HG03575 (cell line): ENCODE measurements at regions not wholly inside any gene's neighbourhood (a gene's known extent, or its start where the extent isn't known, plus 50 kb on each side); places are given as distances from the start of the nearest gene placed in this dataset.
"Not testable (repeated sequence)": the region's sequence is repeated elsewhere in the genome, so short reads cannot be mapped to it uniquely, and the experiment has no call there.

Experiments used
- ATAC-seq: cut with Tn5 transposase; IDR thresholded peaks from one replicate; pipeline ENCODE4 v1.9.1; 2021; ENCODE audit not compliant: unreplicated experiment, insufficient number of reproducible peaks, low FRiP score; ENCODE audit errors: extremely low read depth

DNA sequence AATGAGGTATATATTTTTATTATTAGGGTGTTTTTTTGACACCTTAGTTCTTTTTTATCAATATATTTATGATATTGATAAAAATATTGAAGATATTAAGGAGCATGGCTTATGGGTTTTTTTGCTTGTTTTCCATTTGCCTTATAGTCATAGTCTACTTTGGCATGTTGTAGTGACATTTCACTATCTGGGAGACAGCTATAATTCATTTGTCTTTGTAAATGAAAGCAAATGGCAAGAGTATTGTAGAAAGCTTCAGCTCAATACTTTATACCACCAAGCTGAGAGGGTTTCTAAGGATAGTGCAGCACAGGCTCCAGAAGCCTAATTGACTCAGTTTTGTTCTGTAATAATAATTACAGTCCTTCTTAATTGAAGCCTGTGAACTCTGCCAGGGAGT, 1182.3 kb downstream of the EFNA5 start:
- no peak for ATAC-seq

DNA sequence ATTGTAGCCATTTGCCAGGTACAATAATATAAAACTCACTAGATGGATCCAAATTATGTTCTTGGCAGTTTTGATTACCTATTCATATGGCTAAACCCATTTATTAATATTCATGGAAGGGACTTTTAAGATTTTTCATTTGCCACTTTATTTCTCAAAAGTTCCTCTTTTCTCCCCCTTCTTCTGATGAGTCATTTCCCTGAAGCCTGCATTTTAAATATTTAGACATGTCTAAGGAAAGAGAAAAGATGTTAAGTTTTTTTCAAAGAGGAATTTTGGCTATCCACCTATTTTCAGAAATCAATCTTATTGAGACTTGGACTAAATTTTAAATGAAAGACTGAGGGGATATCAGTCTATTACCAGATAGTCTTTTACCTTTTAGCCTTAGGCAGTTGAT, 1189.4 kb downstream of the EFNA5 start:
- ATAC-seq: no peak

DNA sequence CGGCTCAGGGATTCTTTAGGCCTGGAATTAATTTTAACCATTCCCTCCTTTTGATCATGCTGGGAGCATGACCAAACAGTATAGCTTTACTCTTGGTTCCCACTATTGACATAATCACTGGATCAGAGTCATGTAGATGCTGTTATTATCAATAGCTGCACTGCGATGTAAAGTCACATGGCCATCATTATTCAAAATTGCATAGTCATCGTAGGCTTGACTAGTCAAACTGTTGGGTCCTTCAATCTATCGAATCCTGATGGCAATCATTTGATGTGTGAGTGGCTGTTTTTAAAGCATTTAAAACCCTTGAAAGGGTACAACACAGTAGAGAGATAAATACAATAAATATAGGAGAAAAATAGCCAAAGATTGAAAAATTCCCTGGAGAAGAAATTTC, 1194.1 kb downstream of the EFNA5 start:
- no peak for ATAC-seq

DNA sequence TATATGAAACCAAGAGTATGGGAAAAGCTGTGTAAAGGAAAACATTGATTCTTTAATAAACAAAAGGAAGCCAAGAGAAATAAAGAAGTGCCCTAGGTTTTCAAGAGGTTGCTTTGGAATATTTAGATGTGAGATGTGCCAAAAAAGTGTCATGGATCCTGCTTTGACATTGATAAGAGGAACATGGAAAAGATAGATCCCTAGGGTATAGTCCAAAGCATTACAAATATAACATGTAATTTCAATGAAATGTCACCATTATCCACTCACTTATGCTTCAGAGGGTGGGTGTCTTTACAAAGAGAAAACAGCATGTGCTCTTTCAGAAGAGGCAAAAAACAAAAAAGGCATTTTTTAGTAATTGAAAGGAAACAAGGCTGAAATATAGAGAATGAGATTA, 1196.7 kb downstream of the EFNA5 start:
- ATAC-seq: no peak

DNA sequence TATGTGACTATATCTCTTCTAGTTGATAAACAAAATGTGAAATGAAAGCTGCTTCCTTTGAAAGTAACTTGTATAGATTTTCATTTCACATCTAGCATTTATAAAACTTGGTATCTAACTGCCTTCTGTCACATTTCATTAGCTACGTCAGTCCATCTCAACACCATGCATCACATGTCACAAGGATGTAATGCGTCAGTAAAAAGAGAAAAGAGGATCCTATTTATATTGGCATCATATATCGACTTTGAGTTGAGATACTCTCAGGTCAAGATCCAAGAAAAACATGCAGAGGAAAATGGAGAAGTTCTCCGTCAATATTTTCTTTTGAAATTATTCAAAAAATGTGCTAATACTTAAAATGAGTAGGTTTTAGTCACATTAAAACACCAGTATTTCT, 1211.2 kb downstream of the EFNA5 start:
- no peak for ATAC-seq

DNA sequence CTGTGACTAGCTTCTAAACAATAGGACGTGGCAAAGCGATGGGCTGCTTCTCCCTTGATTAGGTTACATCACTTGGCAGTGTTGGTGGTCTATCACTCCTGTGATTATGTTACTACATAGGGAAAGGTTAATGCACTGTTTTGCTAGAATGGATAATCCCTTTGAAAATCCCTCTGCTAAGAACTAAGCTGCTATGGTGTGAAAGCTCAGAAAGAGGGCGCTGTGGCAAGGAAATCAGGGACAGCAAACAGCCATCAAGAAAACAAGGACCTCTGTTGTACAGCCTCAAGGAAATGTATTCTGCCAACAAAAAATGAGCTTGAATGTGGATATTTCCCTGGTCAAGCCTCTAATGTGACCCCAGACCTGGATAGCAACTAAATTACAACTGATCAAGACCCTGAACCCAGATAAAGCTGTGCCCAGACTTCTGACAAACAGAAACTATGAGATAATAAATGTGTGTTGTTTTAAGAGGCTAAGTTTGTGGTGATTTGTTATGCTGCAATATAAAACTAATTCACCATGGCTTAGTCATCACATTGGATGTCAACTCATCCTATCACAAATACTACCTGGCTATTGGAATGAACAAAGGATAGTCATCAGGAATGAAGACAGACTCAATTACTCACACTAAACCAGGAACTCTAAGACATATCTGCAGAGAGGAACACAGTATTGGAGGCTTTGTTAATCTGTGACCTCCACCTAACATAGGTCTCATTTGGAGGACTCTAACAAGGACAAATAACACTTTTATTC, 1215.9 kb downstream of the EFNA5 start:
- no peak for ATAC-seq

DNA sequence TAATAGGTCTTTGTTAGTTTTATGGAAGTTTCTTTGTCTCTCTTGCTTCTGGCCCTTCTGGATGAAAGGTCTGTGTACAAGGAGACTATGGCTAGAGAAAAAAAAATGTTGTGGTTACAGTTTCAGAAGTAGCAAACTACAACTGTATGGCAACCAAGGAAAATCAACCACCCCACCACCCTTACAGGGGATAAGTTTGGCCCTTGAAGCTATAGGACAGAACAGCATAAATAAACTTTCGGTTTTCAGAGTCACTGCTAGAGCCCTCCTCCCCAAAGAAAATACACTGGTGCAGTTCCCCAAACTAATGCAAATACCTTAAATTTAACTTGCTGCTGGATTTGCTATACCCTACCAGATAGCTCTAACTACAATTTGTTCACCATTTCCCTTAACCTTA, 1216.7 kb downstream of the EFNA5 start:
- no peak for ATAC-seq

DNA sequence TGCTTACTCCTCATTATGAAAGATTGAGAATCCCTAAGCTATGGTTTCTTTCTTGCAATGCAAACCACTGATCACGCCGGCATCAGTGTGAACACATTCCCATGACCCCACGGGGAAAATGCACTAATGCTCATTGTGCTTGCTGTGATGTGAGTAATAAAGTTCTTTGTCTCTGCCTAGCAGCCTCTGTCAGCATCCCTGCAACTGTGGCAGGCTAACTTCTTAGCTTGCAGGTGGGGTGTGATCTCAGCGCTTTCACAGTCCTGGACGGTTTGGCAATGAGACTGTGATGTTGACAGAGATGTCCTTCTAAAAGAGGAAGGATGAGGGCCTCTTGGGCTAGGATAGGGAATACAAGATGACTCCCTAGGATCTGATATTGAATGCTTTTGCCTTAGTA, 1218.7 kb downstream of the EFNA5 start:
- no peak for ATAC-seq

DNA sequence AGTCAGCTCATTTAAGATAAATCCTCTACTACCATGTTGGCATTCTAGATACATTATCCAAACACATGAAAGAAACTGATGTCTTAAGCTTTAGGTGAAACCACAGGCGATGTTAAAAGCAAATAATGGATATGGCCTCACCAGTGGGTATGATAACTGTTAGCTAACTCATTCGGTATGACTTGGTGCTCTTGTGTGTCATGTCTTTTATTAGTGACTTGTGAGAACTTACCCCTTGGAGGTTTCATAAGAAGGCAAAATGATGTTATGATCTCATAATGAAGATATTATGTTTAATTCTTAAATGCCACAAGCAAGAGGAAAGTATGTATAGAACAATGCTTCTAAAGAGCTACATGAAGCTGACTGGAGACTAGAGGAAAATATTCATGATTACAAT, 1227.0 kb downstream of the EFNA5 start:
- ATAC-seq: no peak

DNA sequence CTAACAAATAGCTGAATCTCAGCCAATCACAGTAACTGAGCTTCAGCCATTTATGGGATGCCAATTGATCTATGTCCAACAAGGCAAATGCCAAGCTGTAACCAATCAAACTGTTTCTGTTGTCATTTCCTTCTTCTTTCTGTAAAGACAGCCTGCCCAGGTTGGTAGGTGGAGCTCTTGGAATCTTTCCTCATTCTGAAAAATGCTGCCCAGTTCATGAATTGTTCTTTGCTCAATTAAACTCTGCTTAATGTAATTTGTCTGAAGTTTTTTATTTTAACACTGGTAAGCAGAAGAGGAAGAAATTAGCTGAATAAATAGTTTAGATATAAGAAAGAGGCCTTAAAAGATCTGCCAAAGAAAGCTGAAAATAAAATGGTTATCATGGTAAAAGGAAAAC, 1235.6 kb downstream of the EFNA5 start:
- ATAC-seq: no peak

DNA sequence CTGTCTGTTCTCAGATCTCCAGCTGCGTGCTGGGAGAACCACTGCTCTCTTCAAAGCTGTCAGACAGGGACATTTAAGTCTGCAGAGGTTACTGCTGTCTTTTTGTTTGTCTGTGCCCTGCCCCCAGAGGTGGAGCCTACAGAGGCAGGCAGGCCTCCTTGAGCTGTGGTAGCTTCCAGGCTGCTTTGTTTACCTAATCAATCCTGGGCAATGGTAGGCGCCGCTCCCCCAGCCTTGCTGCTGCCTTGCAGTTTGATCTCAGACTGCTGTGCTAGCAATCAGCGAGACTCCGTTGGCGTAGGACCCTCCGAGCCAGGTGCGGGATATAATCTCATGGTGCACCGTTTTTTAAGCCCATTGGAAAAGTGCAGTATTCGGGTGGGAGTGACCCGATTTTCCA, 1240.0 kb downstream of the EFNA5 start:
- not testable (repeated sequence) for ATAC-seq

DNA sequence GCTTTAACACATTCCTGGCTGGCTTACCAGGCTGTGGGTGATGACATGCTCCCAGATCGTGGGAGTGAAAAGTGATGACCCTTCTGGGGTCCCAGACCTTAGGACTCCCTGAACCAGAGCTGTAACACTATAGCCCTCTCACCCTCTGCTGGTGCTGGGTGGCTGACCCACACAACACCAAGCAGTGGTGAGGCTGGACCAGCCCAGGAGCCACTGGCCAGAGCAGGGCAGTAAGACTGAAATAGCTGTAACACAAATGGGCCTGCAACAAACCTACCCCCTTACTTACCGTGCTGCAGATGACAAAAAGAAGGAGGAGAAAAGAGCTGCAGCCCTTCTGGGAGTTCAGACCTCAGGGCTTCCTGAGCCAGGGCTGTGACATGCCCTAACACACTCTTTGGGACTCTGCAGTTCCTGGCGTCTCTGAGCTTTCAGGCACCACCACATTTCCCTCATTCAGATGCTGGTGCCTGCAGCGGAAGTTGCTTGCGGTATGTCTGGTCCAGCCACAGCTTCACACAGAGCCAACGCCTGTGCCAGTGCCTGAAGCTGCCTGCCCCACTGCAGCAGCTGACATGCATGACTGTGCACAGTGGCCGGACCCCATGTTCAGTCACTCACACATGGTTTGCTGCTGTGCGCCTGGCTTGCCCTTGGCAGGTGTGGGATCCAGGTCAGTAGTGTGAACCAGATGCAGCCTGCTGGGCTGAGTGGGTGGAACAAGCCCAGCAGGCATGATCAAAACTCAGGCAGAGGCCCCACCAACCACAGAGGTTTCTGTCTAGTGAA, 1247.4 kb downstream of the EFNA5 start:
- ATAC-seq: no peak

DNA sequence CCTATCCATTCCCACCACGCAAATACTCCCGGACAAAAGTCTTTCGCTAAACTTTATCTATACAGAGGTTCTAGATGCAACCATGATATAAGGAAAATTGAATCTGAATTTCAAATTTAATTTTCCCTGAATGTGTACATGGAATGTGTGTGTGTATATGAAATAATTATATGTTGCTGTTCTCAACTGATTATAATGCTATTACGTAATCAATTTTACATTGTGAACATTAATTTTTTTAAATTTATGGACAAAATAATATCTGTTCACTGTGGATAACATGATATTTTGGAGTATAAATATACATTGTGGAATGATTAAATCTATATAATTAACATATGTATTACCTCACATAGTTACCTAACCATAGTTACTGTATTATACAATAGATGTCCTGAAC, 1250.6 kb downstream of the EFNA5 start:
- no peak for ATAC-seq

DNA sequence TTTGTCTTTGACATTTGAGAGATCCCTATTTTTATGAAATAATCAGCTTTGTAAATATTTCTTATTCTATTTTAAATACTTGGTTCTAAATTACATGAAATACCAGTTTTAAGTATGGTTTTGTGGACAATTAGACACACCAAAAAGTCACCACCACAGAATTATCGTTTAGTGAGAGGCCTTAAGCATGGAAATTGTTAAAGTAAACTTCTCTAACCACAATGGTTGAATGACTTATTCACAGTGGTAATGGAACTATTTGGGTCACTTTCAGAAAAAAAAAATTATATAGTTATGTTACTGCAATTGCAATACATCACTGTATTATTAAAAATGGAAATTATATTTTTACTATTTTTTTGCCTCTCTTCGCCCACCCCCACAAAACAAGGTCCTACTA, 1252.5 kb downstream of the EFNA5 start:
- ATAC-seq: no peak

DNA sequence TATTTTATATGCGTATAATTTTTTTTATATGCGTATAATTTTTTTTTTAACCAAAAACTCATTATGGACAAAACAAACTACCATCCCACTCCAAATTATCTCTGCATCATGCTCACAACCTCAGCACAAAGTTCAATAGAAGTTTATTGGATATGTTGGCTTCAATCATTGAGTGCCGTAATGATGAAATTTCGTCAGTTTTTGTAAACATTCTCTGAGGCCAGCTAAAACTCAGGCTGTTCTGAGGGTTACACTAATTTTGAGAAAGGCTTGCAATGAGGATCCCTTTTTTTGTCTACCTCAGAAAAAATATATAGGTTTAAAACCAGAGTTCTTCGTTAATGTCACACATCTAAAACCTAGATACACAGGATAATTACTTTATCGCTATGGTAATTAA, 1253.2 kb downstream of the EFNA5 start:
- no peak for ATAC-seq

DNA sequence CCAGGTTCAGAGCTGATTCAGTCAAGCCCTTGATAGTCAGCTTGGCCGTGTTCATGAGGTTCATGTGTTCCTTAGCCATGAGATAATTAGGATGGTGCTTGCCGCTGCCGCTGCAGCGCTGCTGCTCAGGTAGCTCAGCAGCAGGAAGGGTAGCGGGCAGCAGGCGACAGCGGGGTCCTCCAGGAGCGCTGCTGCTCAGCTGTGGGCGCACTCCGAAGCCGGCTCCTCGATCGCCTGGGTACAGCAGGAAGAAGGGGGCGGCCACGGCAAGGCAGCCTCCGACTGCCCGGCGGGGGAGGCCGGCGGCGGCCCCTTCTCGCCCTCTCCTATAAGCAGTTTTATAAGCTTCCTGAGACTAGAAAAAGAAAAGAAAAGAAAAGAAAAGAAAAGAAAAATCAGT, 1253.6 kb downstream of the EFNA5 start:
- ATAC-seq: no peak

DNA sequence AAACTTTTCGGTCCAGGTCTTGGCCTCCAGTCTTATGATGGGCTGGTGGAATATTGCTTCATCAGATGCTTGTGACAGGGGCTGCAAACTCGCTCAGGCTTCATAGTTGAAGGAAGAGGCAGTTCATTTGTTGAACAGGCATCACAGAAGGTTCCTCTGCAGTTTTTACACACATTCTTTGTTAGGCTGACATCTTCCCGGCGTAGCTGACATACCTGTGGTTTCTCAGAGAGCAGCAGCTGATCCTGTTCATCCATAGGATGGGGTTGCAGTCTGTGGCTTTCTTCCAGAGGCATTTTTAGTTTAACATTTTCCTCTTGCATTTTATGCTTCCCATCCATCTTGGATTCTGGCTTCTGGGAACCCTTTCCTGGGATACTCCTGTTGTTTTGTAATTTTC, 1255.2 kb downstream of the EFNA5 start:
- ATAC-seq: no peak

DNA sequence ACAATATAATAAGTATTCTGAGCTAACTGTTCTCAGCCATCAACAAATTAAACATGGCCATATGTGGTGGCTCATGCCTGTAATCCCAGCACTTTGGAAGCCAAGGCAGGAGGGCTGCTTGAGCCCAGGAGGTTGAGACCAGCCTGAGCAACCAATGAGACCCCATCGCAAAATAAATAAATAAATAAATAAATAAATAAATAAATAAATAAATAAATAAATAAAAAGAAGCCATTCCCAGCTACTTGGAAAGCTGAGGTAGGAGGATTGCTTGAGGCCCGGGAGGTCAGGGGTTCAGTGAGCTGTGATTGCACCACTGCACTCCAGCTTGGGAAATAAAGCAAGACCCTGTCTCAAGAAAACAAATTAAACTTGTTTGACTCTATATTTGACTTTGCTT, 1256.4 kb downstream of the EFNA5 start:
- no peak for ATAC-seq

DNA sequence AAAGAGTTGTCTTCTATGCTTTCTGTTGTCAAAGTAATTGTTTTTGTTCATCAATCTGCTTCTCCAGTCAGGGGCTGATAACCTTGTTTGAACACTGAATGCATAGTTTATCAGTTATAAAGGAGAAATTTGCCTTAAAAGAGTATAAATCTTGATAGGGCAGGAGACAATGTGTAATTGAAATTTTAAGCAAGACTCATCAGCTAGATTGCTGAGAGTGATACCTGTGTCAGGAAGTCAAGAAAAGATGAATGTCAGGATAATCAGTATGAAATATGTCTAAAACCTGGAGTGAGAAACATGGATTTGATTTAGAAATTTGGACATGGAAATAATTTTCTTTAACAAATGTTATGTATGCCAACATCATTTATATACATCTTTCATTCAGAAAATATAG, 1258.1 kb downstream of the EFNA5 start:
- no peak for ATAC-seq

DNA sequence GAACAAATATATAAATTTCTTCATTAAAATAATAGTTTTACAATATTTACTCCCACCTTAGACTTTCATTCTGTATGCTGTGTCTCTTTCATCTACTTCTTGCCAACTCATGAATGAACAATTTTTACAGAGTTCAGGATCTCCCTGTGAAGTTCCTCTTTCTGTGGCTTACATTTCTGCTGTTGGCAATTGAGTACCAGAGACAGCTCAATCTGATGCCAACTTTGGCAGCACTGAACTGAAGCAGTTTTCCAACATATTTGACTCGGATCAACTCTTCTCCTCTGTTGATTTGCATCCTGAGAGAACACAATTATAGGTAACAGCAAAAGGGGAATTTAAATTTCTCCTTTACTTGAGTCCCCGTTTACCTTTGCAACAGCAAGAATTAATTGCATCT, 1262.2 kb downstream of the EFNA5 start:
- no peak for ATAC-seq

DNA sequence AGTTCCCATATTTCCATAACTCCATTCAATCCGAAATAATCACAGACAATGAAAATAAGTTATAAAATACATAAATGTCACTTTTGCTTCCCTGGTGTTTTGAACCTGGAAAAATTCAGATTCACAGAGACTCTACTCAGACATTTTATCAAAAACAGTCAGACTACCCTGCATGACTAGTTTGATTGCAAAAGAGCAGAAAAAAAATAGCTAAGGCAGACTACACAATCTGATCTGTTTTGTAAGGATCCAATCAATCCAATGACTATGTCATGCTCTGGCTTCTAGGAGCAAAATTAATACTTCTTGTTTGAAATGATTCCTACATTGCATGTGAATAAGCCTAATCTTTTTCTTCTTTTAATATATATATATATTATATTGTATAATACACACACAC, 1262.6 kb downstream of the EFNA5 start:
- no peak for ATAC-seq
